ENCODE measurements at regions not wholly inside any gene's neighbourhood (a gene's known extent, or its start where the extent isn't known, plus 50 kb on each side); places are given as distances from the start of the nearest gene placed in this dataset.

DNA sequence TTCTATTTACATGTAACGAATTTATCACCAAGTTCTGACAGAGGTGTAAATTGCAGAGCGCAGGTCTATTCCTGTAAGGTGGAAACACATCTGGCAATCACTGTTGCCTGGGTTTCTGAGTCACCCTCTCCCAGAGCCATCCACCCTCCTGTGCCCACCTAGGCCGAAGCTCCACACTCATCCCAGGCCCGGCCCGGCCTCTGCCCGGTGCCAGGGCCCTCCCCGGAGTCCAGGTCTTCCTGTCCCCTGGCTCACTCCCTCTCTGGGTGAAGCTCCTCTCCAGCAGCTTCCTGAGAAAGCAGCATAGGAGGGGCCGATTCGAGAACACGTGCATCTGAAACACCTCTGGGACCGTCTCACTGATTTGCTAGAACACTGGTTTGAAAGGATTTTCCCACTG is 308.2 kb downstream of the SHANK2 start:
- TF ChIP-seq POLR2A (IDR thresholded peaks at IDR 0.05): no peak
- TF ChIP-seq, protein P1, sequence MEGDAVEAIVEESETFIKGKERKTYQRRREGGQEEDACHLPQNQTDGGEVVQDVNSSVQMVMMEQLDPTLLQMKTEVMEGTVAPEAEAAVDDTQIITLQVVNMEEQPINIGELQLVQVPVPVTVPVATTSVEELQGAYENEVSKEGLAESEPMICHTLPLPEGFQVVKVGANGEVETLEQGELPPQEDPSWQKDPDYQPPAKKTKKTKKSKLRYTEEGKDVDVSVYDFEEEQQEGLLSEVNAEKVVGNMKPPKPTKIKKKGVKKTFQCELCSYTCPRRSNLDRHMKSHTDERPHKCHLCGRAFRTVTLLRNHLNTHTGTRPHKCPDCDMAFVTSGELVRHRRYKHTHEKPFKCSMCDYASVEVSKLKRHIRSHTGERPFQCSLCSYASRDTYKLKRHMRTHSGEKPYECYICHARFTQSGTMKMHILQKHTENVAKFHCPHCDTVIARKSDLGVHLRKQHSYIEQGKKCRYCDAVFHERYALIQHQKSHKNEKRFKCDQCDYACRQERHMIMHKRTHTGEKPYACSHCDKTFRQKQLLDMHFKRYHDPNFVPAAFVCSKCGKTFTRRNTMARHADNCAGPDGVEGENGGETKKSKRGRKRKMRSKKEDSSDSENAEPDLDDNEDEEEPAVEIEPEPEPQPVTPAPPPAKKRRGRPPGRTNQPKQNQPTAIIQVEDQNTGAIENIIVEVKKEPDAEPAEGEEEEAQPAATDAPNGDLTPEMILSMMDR (IDR thresholded peaks at IDR 0.05): no peak
